ENCODE measurements at regions not wholly inside any gene's neighbourhood (a gene's known extent, or its start where the extent isn't known, plus 50 kb on each side); places are given as distances from the start of the nearest gene placed in this dataset.

DNA sequence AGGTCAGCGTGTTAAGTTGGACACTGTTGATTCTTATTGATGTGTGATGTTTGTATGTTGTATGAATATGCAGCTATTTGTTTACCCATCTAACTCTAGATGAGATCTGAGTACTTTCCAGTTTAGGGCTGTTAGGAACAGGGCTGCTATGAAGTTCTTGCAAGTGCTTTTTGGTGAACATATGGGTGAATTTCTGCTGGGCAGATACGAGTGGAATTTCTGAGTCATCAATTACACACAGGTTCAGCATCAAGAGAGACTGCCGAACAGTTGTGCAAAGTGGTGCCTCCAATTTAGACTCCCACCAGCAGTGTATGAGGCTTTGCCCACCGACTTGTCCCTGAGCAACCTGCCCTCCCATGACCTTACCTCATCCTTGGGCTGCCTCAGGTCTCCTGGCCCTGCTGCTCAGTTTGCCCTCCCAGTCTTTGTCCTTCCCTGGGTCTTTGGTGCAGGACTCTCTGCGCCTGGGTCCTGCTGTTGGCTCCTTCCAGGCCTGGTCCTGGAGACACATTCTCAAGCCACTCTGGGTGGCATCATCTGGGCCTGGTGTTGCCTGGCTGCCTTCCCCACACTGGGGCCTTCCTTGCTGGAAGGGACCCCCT is 343.6 kb downstream of the PTPRU start:
- Histone ChIP-seq H3K27ac (no peak overlapping the region), H3K9me3 (no peaks in the 10 kb centered on the region), H3K36me3 (no peaks in the 10 kb centered on the region), H3K4me1 (ENCODE audit: insufficient read depth) (no peaks in the 10 kb centered on the region), H3K27me3 (no peaks in the 10 kb centered on the region), H3K4me3 (no peak overlapping the region)
- TF ChIP-seq EP300 (IDR thresholded peaks at IDR 0.05) (no peak), POLR2A (IDR thresholded peaks at IDR 0.05) (no peak)
- TF ChIP-seq, protein P1, sequence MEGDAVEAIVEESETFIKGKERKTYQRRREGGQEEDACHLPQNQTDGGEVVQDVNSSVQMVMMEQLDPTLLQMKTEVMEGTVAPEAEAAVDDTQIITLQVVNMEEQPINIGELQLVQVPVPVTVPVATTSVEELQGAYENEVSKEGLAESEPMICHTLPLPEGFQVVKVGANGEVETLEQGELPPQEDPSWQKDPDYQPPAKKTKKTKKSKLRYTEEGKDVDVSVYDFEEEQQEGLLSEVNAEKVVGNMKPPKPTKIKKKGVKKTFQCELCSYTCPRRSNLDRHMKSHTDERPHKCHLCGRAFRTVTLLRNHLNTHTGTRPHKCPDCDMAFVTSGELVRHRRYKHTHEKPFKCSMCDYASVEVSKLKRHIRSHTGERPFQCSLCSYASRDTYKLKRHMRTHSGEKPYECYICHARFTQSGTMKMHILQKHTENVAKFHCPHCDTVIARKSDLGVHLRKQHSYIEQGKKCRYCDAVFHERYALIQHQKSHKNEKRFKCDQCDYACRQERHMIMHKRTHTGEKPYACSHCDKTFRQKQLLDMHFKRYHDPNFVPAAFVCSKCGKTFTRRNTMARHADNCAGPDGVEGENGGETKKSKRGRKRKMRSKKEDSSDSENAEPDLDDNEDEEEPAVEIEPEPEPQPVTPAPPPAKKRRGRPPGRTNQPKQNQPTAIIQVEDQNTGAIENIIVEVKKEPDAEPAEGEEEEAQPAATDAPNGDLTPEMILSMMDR (IDR thresholded peaks at IDR 0.05) = no peak
- WGBS, 3 donors = 55 to 68% (median 61%) methylated on average over 5 of the region's 5 CpGs
- intact Hi-C loops (cut with DNase I) = no loop called here
- DNase-seq = no peak

DNA sequence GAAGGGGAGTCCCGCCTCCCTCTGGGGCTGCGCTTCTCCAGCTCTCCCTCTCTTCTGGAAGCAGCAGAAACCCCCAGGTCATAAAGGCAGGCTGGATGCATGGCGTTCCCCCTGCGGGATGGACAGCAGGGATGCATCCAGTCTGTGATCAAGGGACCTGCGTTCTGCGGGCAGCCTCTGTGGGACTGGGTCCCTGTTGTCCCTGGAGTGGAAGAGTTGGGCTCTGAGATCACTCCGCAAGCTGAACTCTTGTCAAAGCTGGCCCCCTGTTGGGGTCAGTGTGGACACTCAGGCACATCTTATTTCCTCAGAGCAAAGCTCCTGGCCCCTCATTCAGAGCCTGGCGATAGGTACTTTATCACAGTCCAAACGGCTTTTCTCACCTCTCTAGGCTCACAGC is 341.2 kb downstream of the PTPRU start:
- no peaks in the 10 kb centered on the region for H3K9me3 ChIP-seq
- no peaks in the 10 kb centered on the region for H3K36me3 ChIP-seq
- intact Hi-C loops (cut with DNase I) = no loop called here
- no peaks in the 10 kb centered on the region for H3K27me3 ChIP-seq
- 29 to 51% (median 36%) methylated on average over 9 of the region's 9 CpGs for WGBS, 3 donors
- no peak overlapping the region for H3K4me3 ChIP-seq
- no peak for DNase-seq
- TF ChIP-seq POLR2A (IDR thresholded peaks at IDR 0.05) = no peak
- TF ChIP-seq, protein P1 (IDR thresholded peaks at IDR 0.05) = no peak
- no peak for TF ChIP-seq EP300 (IDR thresholded peaks at IDR 0.05)
- no peaks in the 10 kb centered on the region for H3K4me1 ChIP-seq (ENCODE audit: insufficient read depth)
- no peak overlapping the region for H3K27ac ChIP-seq

DNA sequence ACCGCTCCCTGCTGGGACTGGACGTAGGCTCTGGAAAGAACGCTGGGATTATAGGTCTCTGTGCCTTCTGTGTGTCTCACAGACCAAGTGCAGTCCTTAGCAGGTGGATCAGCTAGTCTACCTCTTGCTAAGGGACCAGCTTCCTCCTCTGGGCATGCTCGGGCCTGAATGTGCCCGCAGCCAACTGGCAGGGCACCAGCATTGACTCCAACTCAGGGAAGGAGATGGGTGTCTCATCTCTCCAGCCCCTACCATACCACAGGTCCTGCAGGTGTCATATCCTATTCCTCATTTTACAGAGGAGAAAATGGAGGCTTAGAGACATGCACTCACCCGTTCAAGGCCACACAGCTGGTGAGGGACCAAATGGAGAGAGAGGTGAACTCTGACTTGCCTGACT is 340.2 kb downstream of the PTPRU start:
- no peak overlapping the region for H3K4me3 ChIP-seq
- no peak for DNase-seq
- no peaks in the 10 kb centered on the region for H3K4me1 ChIP-seq (ENCODE audit: insufficient read depth)
- no peak for TF ChIP-seq EP300 (IDR thresholded peaks at IDR 0.05)
- intact Hi-C loops (cut with DNase I) = no loop called here
- 79 to 82% (median 81%) methylated on average over 6 of the region's 6 CpGs for WGBS, 3 donors
- no peak overlapping the region for H3K27ac ChIP-seq
- H3K9me3 ChIP-seq = no peaks in the 10 kb centered on the region
- no peaks in the 10 kb centered on the region for H3K27me3 ChIP-seq
- no peaks in the 10 kb centered on the region for H3K36me3 ChIP-seq

DNA sequence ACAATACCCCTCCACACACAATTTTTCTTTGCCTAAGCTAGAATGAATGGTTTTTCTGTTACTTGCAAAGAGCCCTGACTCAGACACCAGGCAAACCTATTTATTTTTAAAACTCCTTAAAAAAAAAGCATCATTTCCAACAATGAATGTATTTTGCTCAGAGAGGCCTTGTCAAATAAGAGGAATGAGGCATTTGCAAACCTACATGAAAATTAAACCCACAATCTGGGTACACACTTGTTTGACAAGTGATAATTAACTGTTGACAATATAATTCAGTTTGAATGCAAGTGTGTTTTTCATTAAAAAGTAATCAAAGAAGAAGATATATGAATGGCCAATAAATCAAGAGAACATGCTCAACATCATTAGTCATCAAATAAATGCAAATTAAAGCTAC is 339.5 kb downstream of the PTPRU start:
- no peaks in the 10 kb centered on the region for H3K9me3 ChIP-seq
- TF ChIP-seq EP300 (IDR thresholded peaks at IDR 0.05) = no peak
- TF ChIP-seq, protein P1 (IDR thresholded peaks at IDR 0.05) = no peak
- no peak for TF ChIP-seq POLR2A (IDR thresholded peaks at IDR 0.05)
- intact Hi-C loops (cut with DNase I) = no loop called here
- H3K36me3 ChIP-seq = no peaks in the 10 kb centered on the region
- no peak overlapping the region for H3K4me3 ChIP-seq
- no peak overlapping the region for H3K27ac ChIP-seq
- H3K4me1 ChIP-seq (ENCODE audit: insufficient read depth) = no peaks in the 10 kb centered on the region
- no peak for DNase-seq
- H3K27me3 ChIP-seq = no peaks in the 10 kb centered on the region

DNA sequence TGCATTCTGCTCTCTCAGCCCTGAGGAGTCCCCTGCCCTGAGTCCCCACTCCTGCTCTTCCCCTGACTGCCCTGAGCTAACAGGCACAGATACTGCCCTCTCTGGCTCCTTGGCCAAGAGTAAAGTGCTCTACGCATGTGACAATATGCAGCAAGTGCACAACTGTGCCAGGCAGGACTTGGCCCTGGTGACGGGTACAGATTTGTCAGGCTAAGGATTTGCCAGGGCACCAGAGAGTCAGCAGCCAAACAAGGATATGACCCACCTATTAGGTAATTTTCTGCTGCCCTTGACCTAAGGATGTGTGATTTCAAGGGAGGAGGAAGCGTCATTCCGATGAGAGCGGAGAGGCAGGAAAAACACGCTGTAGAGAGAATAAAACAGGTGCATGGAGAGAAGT is 339.0 kb downstream of the PTPRU start:
- DNase-seq = no peak
- WGBS, 3 donors = 53 to 66% (median 57%) methylated on average over 6 of the region's 6 CpGs

More for the DNA sequence above, 339.0 kb downstream of the PTPRU start:
- H3K36me3 ChIP-seq = no peaks in the 10 kb centered on the region
- no peaks in the 10 kb centered on the region for H3K4me1 ChIP-seq (ENCODE audit: insufficient read depth)
- TF ChIP-seq POLR2A (IDR thresholded peaks at IDR 0.05) = no peak
- H3K9me3 ChIP-seq = no peaks in the 10 kb centered on the region
- intact Hi-C loops (cut with DNase I) = no loop called here
- no peak overlapping the region for H3K27ac ChIP-seq
- no peak overlapping the region for H3K4me3 ChIP-seq
- H3K27me3 ChIP-seq = no peaks in the 10 kb centered on the region

All from ovary (tissue), 7 donors.